Breast epithelium (tissue), 3 donors: ENCODE measurements at regions not wholly inside any gene's neighbourhood (a gene's known extent, or its start where the extent isn't known, plus 50 kb on each side); places are given as distances from the start of the nearest gene placed in this dataset.

ENCODE experiments used
- POLR2A ChIP-seq: fragments of 450-650 bp; IDR thresholded peaks from one replicate; pipeline ENCODE4 v1.6.1; 2016; ENCODE audit warnings: antibody characterized with exemption, mild to moderate bottlenecking, moderate library complexity
- TF ChIP-seq, protein P1 (sequence below), 3 donors: fragments of 450-650 bp; IDR thresholded peaks; one replicate each; pipeline ENCODE4 v1.5.1; 2016 to 2017; ENCODE audit warnings: antibody characterized with exemption in 3 of 3, mild to moderate bottlenecking in 3 of 3, moderate library complexity in 3 of 3

DNA sequence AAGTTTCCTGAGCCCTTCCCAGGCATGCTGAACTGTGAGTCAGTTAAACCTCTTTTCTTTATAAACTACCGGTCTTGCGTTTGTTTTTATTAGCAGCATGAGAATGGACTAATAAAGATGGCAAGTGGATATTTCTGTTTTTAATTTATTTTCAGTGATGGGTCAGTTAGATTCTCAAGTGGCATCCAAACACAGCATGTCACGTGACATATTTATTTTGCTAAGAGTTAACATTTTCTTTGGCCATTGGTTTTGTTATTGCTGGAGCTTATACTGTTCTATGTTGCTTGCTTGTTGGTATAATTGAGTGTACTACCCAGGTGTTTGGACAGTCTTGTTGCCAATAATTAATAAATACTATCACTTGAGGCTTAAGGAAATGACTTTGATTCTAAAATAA lies 181.7 kb upstream of the MALRD1 start:
- TF ChIP-seq POLR2A = no peak
- TF ChIP-seq, protein P1, sequence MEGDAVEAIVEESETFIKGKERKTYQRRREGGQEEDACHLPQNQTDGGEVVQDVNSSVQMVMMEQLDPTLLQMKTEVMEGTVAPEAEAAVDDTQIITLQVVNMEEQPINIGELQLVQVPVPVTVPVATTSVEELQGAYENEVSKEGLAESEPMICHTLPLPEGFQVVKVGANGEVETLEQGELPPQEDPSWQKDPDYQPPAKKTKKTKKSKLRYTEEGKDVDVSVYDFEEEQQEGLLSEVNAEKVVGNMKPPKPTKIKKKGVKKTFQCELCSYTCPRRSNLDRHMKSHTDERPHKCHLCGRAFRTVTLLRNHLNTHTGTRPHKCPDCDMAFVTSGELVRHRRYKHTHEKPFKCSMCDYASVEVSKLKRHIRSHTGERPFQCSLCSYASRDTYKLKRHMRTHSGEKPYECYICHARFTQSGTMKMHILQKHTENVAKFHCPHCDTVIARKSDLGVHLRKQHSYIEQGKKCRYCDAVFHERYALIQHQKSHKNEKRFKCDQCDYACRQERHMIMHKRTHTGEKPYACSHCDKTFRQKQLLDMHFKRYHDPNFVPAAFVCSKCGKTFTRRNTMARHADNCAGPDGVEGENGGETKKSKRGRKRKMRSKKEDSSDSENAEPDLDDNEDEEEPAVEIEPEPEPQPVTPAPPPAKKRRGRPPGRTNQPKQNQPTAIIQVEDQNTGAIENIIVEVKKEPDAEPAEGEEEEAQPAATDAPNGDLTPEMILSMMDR (IDR thresholded peaks at IDR 0.05) = no peak
